Retinal pigment epithelial cell (primary cell): ENCODE measurements at regions not wholly inside any gene's neighbourhood (a gene's known extent, or its start where the extent isn't known, plus 50 kb on each side); places are given as distances from the start of the nearest gene placed in this dataset.

ENCODE experiments used
- DNase-seq: peaks from one replicate; pipeline ENCODE4 v3.0.0-alpha.2; 2010; ENCODE audit warnings: low read depth
- H3K4me3 ChIP-seq: 2 replicates; pipeline ENCODE4 v1.5.1; 2011; ENCODE audit warnings: mild to moderate bottlenecking, low read length, control low read depth, moderate library complexity
- TF ChIP-seq, protein P1 (sequence below): conservative IDR thresholded peaks from 2 replicates; pipeline ENCODE4 v1.5.1; 2011; ENCODE audit warnings: low read depth, low read length, control low read depth, inconsistent platforms

GRCh38 chr2:144210076-144210475 is 309.8 kb downstream of the ZEB2 start:
- no peak for DNase-seq
- TF ChIP-seq, protein P1, sequence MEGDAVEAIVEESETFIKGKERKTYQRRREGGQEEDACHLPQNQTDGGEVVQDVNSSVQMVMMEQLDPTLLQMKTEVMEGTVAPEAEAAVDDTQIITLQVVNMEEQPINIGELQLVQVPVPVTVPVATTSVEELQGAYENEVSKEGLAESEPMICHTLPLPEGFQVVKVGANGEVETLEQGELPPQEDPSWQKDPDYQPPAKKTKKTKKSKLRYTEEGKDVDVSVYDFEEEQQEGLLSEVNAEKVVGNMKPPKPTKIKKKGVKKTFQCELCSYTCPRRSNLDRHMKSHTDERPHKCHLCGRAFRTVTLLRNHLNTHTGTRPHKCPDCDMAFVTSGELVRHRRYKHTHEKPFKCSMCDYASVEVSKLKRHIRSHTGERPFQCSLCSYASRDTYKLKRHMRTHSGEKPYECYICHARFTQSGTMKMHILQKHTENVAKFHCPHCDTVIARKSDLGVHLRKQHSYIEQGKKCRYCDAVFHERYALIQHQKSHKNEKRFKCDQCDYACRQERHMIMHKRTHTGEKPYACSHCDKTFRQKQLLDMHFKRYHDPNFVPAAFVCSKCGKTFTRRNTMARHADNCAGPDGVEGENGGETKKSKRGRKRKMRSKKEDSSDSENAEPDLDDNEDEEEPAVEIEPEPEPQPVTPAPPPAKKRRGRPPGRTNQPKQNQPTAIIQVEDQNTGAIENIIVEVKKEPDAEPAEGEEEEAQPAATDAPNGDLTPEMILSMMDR, result no peak
- H3K4me3 ChIP-seq, result no peak overlapping the region

DNA sequence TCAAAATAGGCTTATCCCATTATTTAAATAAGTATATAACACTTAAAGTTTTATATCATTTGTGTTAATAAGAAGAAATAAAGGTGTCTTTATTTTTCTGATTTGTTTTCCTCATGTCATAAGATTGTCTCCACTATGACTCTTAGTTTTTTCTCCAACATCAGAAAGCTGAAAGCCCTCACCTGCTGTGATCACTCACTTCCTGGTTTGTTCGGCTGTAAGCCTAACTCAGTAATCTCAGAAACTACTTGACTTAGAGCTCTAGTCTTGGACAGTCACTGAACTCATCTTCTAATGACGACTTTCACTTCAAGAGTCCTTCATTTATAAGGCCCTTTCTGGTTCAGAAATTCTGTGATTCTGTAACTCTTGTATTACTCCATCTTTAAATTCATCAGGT is 311.0 kb downstream of the ZEB2 start:
- no peak overlapping the region for H3K4me3 ChIP-seq
- no peak for DNase-seq
- TF ChIP-seq, protein P1, result no peak

GRCh38 chr2:144206019-144206418 is 313.9 kb downstream of the ZEB2 start:
- TF ChIP-seq, protein P1, result no peak
- H3K4me3 ChIP-seq, result no peak overlapping the region
- DNase-seq, result no peak

GRCh38 chr2:144201868-144202468 is 318.0 kb downstream of the ZEB2 start:
- TF ChIP-seq, protein P1, result no peak
- DNase-seq, result no peak
- H3K4me3 ChIP-seq, result no peak overlapping the region

DNA sequence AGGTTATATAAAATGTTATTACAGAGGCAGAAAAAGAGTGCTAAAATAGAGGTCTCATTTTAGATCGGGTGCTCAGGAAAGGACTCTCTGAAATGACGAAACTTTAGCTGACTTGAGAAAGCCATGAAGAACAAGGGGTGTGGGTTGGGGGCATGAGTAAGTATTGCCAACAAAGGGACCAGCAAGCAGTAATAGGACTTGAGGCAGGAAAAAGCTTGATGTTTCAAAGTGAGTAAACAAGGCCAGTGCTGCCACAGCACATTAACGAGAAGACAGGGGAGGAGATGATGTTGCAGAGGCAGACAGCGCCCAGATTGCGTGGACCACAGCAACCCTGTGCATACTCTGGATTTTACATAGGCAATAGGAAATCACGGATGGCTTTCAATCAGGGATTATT is 318.8 kb downstream of the ZEB2 start:
- DNase-seq, result no peak
- TF ChIP-seq, protein P1, result no peak
- no peak overlapping the region for H3K4me3 ChIP-seq

- DNase-seq, result no peak
- H3K4me3 ChIP-seq, result no peak overlapping the region
- TF ChIP-seq, protein P1, result no peak
Observed at GRCh38 chr2:144198116-144198515, 321.8 kb downstream of the ZEB2 start.

DNA sequence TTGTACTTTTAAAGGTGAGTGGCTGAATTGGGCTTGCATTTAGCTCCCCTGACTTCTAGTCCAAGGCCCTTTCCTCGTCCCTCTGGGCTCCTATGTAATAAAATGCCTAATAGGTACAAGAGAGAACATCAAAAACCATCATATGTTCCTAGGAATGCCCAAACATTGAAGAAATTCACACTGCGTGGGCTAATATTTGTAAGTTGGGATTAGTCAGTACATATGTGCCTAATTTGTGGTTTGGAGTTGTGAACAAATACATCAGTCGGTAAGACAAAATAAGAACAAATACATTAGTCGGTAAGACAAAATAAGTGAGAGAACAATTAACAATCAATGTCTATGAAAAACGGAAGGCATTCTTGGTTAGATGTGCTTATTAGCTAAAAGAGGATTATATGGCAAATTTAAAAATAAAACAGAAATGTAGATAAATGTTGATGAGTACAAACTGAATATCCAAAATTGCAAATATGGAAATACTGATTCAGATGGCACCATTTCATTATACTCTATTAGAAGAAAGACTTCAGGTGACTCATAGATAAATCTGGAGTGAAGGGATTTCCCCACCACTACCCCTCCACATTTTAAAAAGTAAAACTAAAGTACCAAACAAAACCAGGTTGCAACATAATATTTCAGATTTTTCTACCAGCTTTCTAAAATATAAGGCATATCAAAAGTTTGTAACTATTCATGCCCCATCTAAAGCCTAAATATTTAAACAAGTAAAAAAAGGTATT is 325.4 kb downstream of the ZEB2 start:
- H3K4me3 ChIP-seq, result no peak overlapping the region
- TF ChIP-seq, protein P1, result no peak
- no peak for DNase-seq
